ENCODE measurements at regions not wholly inside any gene's neighbourhood (a gene's known extent, or its start where the extent isn't known, plus 50 kb on each side); places are given as distances from the start of the nearest gene placed in this dataset.
"Not testable (repeated sequence)": the region's sequence is repeated elsewhere in the genome, so short reads cannot be mapped to it uniquely, and the experiment has no call there.

GRCh38 chr4:73671348-73671747, 51.1 kb upstream of the RASSF6 start:
- not testable (repeated sequence) for H3K27me3 Mint-ChIP-seq (ENCODE audit: insufficient read depth, low read depth, poor library complexity)

GRCh38 chr4:73673286-73673685, 53.0 kb upstream of the RASSF6 start:
- no peak for ATAC-seq
- Histone ChIP-seq H3K9me2 (ENCODE audit: insufficient read depth) (0 out of 2 replicates have a peak, but pooled peaks cover under 1% of the 10 kb centered on the region), H3F3A (replicated peaks; ENCODE audit: low read depth) (no peaks in the 10 kb centered on the region)
- TF ChIP-seq EZH2 (IDR thresholded peaks at IDR 0.05; ENCODE audit: low read depth, unreplicated experiment) (no peak), ZNF331 (CRISPR knock-in tag; IDR thresholded peaks at IDR 0.05; ENCODE audit: low read depth) (no peak), ZNF462 (CRISPR knock-in tag; IDR thresholded peaks at IDR 0.05) (no peak), ZNF114 (CRISPR knock-in tag; IDR thresholded peaks at IDR 0.05) (no peak), CTCF (conservative IDR thresholded peaks at IDR 0.05; ENCODE audit: low read depth in 2 of 2) (no peak), EZH2phosphoT487 (IDR thresholded peaks at IDR 0.05; ENCODE audit: unreplicated experiment) (no peak), CREB1 (CRISPR knock-in tag; IDR thresholded peaks at IDR 0.05; ENCODE audit: low read depth) (no peak), JUNB (IDR thresholded peaks at IDR 0.05; ENCODE audit: unreplicated experiment) (no peak), POLR2AphosphoS5 (IDR thresholded peaks at IDR 0.05; ENCODE audit: low read depth) (no peak)

More at GRCh38 chr4:73671348-73671747, 51.1 kb upstream of the RASSF6 start:
- peaks cover 14% of the 10 kb centered on the region for H3K9me3 Mint-ChIP-seq
- not testable (repeated sequence) for DNase-seq (ENCODE audit: low spot score); H3K4me1 ChIP-seq (ENCODE audit: insufficient read depth); H3K36me3 ChIP-seq (ENCODE audit: insufficient read depth); H3K27me3 ChIP-seq (ENCODE audit: insufficient read depth); ATAC-seq; H3K27ac ChIP-seq (ENCODE audit: low read depth); H3F3A ChIP-seq (replicated peaks; ENCODE audit: low read depth); H3K36me3 Mint-ChIP-seq (ENCODE audit: low read depth); H3K4me1 Mint-ChIP-seq; H3K9me2 ChIP-seq (ENCODE audit: insufficient read depth); H4K20me1 ChIP-seq (replicated peaks; ENCODE audit: insufficient read depth); H2AFZ ChIP-seq; H3K4me3 Mint-ChIP-seq; H3K27ac Mint-ChIP-seq; H3K4me2 ChIP-seq; H3K4me3 ChIP-seq; H3K79me2 ChIP-seq (replicated peaks; ENCODE audit: insufficient read depth)
- peak; percentile 36 to 53 for TF ChIP-seq CTCF (conservative IDR thresholded peaks at IDR 0.05; ENCODE audit: low read depth in 2 of 2)

More at GRCh38 chr4:73673286-73673685, 53.0 kb upstream of the RASSF6 start:
- no peak overlapping the region for H3K4me3 ChIP-seq
- Mint-ChIP-seq H3K4me1 (no peaks in the 10 kb centered on the region), H3K4me3 (no peak overlapping the region), H3K36me3 (ENCODE audit: low read depth) (peaks cover 9% of the 10 kb centered on the region), H3K9me3 (peaks cover 14% of the 10 kb centered on the region), H3K27ac (no peak overlapping the region), H3K27me3 (ENCODE audit: insufficient read depth, low read depth, poor library complexity) (peaks cover 13% of the 10 kb centered on the region)
- no peaks in the 10 kb centered on the region for H3K4me1 ChIP-seq (ENCODE audit: insufficient read depth)
- no peaks in the 10 kb centered on the region for H4K20me1 ChIP-seq (replicated peaks; ENCODE audit: insufficient read depth)
- no peaks in the 10 kb centered on the region for H3K36me3 ChIP-seq (ENCODE audit: insufficient read depth)
- H3K27me3 ChIP-seq (ENCODE audit: insufficient read depth): no peaks in the 10 kb centered on the region
- no peak overlapping the region for H3K4me2 ChIP-seq
- no peak for DNase-seq (ENCODE audit: low spot score)
- no peak overlapping the region for H3K27ac ChIP-seq (ENCODE audit: low read depth)
- no peak overlapping the region for H2AFZ ChIP-seq
- H3K79me2 ChIP-seq (replicated peaks; ENCODE audit: insufficient read depth): no peaks in the 10 kb centered on the region

Data from GM23338 (cell line).